Parathyroid adenoma (tissue), 2 donors: ENCODE measurements at regions not wholly inside any gene's neighbourhood (a gene's known extent, or its start where the extent isn't known, plus 50 kb on each side); places are given as distances from the start of the nearest gene placed in this dataset.

Experiments
- H2AFZ ChIP-seq: fragments of 300-600 bp; sonication (generic); one replicate; pipeline ENCODE4 v1.7.0; 2017; ENCODE audit warnings: antibody characterized with exemption, mild to moderate bottlenecking
- H3K27ac ChIP-seq: fragments of 300-600 bp; sonication (generic); one replicate; pipeline ENCODE4 v1.7.0; 2017
- H3K27me3 ChIP-seq: fragments of 300-600 bp; sonication (generic); one replicate; pipeline ENCODE4 v1.7.0; 2017; ENCODE audit warnings: low read length; ENCODE audit not compliant: control insufficient read depth, insufficient read depth
- H3K36me3 ChIP-seq: fragments of 300-600 bp; sonication (generic); one replicate; pipeline ENCODE4 v1.7.0; 2017; ENCODE audit warnings: low read length; ENCODE audit not compliant: control insufficient read depth, insufficient read depth
- H3K4me1 ChIP-seq: fragments of 300-600 bp; sonication (generic); one replicate; pipeline ENCODE4 v1.7.0; 2017; ENCODE audit warnings: control low read depth
- H3K4me2 ChIP-seq: fragments of 300-600 bp; sonication (generic); one replicate; pipeline ENCODE4 v1.7.0; 2017; ENCODE audit warnings: low read length
- H3K4me3 ChIP-seq: fragments of 300-600 bp; sonication (generic); one replicate; pipeline ENCODE4 v1.7.0; 2017; ENCODE audit warnings: low read depth, low read length
- H3K79me2 ChIP-seq: fragments of 300-600 bp; sonication (generic); one replicate; pipeline ENCODE4 v1.7.0; 2017; ENCODE audit warnings: control low read depth
- H3K9ac ChIP-seq: fragments of 300-600 bp; sonication (generic); one replicate; pipeline ENCODE4 v1.7.0; 2017; ENCODE audit warnings: mild to moderate bottlenecking
- H3K9me3 ChIP-seq: fragments of 300-600 bp; sonication (generic); one replicate; pipeline ENCODE4 v1.7.0; 2017; ENCODE audit warnings: low read length; ENCODE audit not compliant: control insufficient read depth
- TF ChIP-seq, protein P1 (sequence below): fragments of 300-600 bp; sonication (generic); IDR thresholded peaks from one replicate; pipeline ENCODE4 v1.7.0; 2017; ENCODE audit warnings: antibody characterized with exemption, mild to moderate bottlenecking
- donor health status: primary hyperparathyroidism.

DNA sequence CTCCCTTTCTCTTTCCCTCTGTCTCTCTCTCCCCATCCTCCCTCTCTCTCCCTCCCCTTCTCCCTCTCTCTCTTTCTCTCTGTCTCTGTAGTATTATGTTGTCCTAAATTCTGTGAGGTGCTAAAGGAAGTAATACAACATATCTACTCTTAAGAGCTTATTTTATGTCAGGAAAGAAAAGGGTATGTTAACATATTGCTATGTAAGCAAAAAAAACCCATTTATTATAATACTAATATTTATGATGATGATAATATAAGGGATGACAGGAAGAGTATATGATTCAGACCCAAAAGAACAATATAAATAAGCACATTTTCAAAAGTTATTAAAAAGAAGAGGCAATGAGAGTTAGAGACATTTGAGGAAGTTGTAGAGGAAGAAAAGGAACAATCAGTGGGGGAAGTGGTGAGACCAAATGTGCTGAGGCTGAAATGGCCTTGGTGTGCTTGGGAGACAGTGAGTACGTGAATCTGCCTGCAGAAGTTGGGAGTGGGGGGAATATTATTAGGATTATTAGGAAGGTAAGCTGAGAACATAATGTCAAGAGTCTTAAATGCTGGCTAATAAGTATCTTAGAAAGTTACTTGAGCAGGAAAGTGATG is 303.6 kb upstream of the FERMT1 start:
- Histone ChIP-seq H3K4me3 (no peak overlapping the region), H3K36me3 (no peaks in the 10 kb centered on the region), H3K9ac (no peak overlapping the region), H3K27ac (no peak overlapping the region), H3K4me1 (no peaks in the 10 kb centered on the region), H3K9me3 (no peaks in the 10 kb centered on the region), H3K79me2 (no peaks in the 10 kb centered on the region), H3K27me3 (no peaks in the 10 kb centered on the region), H3K4me2 (no peak overlapping the region), H2AFZ (no peak overlapping the region)
- TF ChIP-seq, protein P1, sequence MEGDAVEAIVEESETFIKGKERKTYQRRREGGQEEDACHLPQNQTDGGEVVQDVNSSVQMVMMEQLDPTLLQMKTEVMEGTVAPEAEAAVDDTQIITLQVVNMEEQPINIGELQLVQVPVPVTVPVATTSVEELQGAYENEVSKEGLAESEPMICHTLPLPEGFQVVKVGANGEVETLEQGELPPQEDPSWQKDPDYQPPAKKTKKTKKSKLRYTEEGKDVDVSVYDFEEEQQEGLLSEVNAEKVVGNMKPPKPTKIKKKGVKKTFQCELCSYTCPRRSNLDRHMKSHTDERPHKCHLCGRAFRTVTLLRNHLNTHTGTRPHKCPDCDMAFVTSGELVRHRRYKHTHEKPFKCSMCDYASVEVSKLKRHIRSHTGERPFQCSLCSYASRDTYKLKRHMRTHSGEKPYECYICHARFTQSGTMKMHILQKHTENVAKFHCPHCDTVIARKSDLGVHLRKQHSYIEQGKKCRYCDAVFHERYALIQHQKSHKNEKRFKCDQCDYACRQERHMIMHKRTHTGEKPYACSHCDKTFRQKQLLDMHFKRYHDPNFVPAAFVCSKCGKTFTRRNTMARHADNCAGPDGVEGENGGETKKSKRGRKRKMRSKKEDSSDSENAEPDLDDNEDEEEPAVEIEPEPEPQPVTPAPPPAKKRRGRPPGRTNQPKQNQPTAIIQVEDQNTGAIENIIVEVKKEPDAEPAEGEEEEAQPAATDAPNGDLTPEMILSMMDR = no peak

DNA sequence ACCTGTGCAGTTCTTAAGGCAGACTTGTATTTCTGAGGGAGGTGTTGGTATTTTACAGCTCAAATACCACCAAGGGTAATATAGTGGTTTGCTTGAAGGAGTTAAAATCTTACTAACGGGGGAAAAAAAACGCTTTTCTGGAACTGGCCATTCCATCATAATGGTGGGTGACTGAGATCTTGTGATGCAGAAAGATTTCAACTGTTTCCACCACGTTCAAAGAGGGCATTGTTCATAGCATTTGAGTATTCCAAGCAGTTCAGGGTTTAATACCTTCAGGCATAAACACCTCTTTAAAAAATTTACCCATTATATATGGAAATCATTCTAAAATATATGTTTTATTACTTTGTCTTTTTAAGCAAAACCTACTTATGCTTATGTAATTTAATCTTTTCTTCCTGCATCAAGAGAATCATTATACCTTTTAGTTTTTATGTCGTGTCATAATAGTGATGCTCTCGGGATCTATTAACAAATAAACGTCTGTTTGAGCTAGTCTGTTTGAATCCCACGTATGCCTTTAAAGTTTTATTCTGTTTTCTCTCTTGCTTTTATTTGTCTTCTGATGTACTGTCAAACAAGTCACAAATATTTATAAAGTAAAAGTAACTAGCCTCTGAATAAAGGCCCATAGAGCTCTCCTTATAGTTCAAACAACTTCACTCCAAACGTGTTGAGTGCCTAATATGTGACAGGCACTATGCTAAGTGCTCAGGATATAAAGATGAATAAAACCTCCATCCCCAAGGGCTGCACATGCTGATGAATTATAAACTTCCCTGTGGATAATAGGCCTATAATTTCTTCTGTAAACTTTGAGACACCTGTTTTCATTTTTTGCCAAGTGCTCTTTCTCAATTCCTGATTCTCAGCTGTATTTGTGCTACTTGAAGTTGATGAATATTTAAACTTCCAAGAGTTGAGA is 298.8 kb upstream of the FERMT1 start:
- Histone ChIP-seq H2AFZ (no peak overlapping the region), H3K27me3 (no peaks in the 10 kb centered on the region), H3K9ac (no peak overlapping the region), H3K4me1 (no peaks in the 10 kb centered on the region), H3K4me3 (no peak overlapping the region), H3K4me2 (no peak overlapping the region), H3K79me2 (no peaks in the 10 kb centered on the region), H3K27ac (no peak overlapping the region), H3K36me3 (no peaks in the 10 kb centered on the region), H3K9me3 (no peaks in the 10 kb centered on the region)
- TF ChIP-seq, protein P1 = no peak

DNA sequence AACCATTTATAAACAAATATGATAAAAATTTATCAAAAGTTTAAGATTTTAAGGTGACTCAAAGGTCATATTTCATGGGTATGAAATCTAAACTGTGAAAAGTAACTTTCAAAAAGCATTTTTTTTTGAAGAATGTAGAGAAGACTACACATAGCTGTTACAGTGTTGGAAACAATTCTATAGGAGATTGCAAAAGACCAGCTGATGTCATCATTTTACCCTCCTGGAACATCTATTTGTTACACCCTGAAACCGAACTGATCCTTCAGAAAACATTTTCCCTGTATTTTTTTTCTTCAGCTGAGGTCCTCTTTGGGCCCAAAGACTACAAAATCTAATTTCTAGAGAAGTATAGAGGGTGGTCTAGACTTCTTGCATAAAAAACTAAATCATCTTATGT is 297.5 kb upstream of the FERMT1 start:
- TF ChIP-seq, protein P1 = no peak
- no peaks in the 10 kb centered on the region for H3K36me3 ChIP-seq
- H3K79me2 ChIP-seq = no peaks in the 10 kb centered on the region
- no peaks in the 10 kb centered on the region for H3K27me3 ChIP-seq
- H3K4me2 ChIP-seq = no peak overlapping the region
- H2AFZ ChIP-seq = no peak overlapping the region
- no peaks in the 10 kb centered on the region for H3K9me3 ChIP-seq
- no peaks in the 10 kb centered on the region for H3K4me1 ChIP-seq
- H3K27ac ChIP-seq = no peak overlapping the region
- no peak overlapping the region for H3K4me3 ChIP-seq
- no peak overlapping the region for H3K9ac ChIP-seq

DNA sequence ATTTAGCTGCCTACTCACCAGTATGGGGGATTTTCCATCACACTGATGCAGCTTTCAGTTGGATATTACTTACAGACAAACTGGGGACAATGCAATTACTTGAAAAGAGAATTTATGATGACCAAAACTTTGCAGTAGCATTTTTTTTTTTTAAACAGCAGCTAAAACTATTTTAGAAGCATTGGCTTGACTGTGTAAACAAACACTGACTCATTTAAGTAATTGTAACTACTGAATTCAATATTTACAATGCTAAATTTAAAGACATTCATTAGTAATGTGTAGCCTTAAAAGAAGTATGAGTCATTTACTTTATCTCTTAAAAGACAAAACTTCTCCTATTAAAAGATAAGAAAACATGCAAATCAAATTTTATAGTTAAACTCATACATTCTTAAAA is 295.9 kb upstream of the FERMT1 start:
- TF ChIP-seq, protein P1 = no peak
- Histone ChIP-seq H3K4me3 (no peak overlapping the region), H3K9ac (no peak overlapping the region), H2AFZ (no peak overlapping the region), H3K27me3 (no peaks in the 10 kb centered on the region), H3K79me2 (no peaks in the 10 kb centered on the region), H3K4me2 (no peak overlapping the region), H3K36me3 (no peaks in the 10 kb centered on the region), H3K4me1 (no peaks in the 10 kb centered on the region), H3K9me3 (no peaks in the 10 kb centered on the region), H3K27ac (no peak overlapping the region)
